Memory B cell (primary cell): ENCODE measurements at regions not wholly inside any gene's neighbourhood (a gene's known extent, or its start where the extent isn't known, plus 50 kb on each side); places are given as distances from the start of the nearest gene placed in this dataset.
"Not testable (repeated sequence)": the region's sequence is repeated elsewhere in the genome, so short reads cannot be mapped to it uniquely, and the experiment has no call there.

ENCODE experiments used
- ATAC-seq: fragments of 150-1000 bp; cut with Tn5 transposase; 2 replicates; pipeline ENCODE4 v1.10.0; 2021; ENCODE audit warnings: low read depth, mild to moderate bottlenecking, moderate library complexity
- DNase-seq, 2 donors: peaks; one replicate each; pipeline ENCODE4 v3.0.0; 2022; ENCODE audit warnings: low spot score in 2 of 2
- H3K27ac Mint-ChIP-seq: one replicate; pipeline ENCODE4 v1.8.0; 2022; ENCODE audit warnings: mild to moderate bottlenecking, moderate library complexity, mixed read lengths
- H3K27me3 Mint-ChIP-seq: one replicate; pipeline ENCODE4 v1.8.0; 2022; ENCODE audit warnings: mixed read lengths
- H3K36me3 Mint-ChIP-seq: one replicate; pipeline ENCODE4 v1.8.0; 2022; ENCODE audit warnings: mild to moderate bottlenecking, mixed read lengths
- H3K4me1 Mint-ChIP-seq: one replicate; pipeline ENCODE4 v1.8.0; 2022; ENCODE audit warnings: mixed read lengths
- H3K4me3 Mint-ChIP-seq: one replicate; pipeline ENCODE4 v1.8.0; 2022; ENCODE audit warnings: mild to moderate bottlenecking, moderate library complexity, mixed read lengths
- H3K9me3 Mint-ChIP-seq: one replicate; pipeline ENCODE4 v1.8.0; 2022; ENCODE audit warnings: mixed read lengths

- Mint-ChIP-seq H3K27ac (no peak overlapping the region), H3K36me3 (no peaks in the 10 kb centered on the region), H3K27me3 (no peaks in the 10 kb centered on the region), H3K4me3 (no peak overlapping the region), H3K4me1 (no peaks in the 10 kb centered on the region), H3K9me3 (peaks cover 7% of the 10 kb centered on the region)
- DNase-seq (no peak), ATAC-seq (no peak)
These were observed 588.9 kb downstream of the JRKL start for GRCh38 chr11:96978751-96979150.

GRCh38 chr11:96986516-96986915 lies 596.7 kb downstream of the JRKL start:
- Mint-ChIP-seq H3K4me1 (no peaks in the 10 kb centered on the region), H3K9me3 (peaks cover 8% of the 10 kb centered on the region), H3K36me3 (no peaks in the 10 kb centered on the region), H3K4me3 (no peak overlapping the region), H3K27me3 (no peaks in the 10 kb centered on the region), H3K27ac (no peak overlapping the region)
- ATAC-seq (no peak), DNase-seq (no peak)

- Mint-ChIP-seq H3K9me3 (peaks cover 6% of the 10 kb centered on the region), H3K4me1 (no peaks in the 10 kb centered on the region), H3K27me3 (no peaks in the 10 kb centered on the region), H3K4me3 (no peak overlapping the region), H3K36me3 (no peaks in the 10 kb centered on the region), H3K27ac (no peak overlapping the region)
- DNase-seq, result no peak
- ATAC-seq, result no peak
These were observed 601.1 kb downstream of the JRKL start for GRCh38 chr11:96990914-96991313.

GRCh38 chr11:97000481-97000880 lies 610.7 kb downstream of the JRKL start:
- H3K4me3 Mint-ChIP-seq, result no peak overlapping the region
- no peaks in the 10 kb centered on the region for H3K27me3 Mint-ChIP-seq
- H3K27ac Mint-ChIP-seq, result no peak overlapping the region
- no peaks in the 10 kb centered on the region for H3K4me1 Mint-ChIP-seq
- H3K9me3 Mint-ChIP-seq, result peaks cover 7% of the 10 kb centered on the region
- H3K36me3 Mint-ChIP-seq, result no peaks in the 10 kb centered on the region
- DNase-seq, result no peak
- no peak for ATAC-seq

GRCh38 chr11:97007283-97007682 lies 617.5 kb downstream of the JRKL start:
- DNase-seq, result no peak
- Mint-ChIP-seq H3K4me1 (no peaks in the 10 kb centered on the region), H3K4me3 (no peak overlapping the region), H3K27me3 (no peaks in the 10 kb centered on the region), H3K36me3 (no peaks in the 10 kb centered on the region), H3K27ac (no peak overlapping the region), H3K9me3 (peaks cover 2% of the 10 kb centered on the region)
- no peak for ATAC-seq

GRCh38 chr11:97009613-97010012 lies 619.8 kb downstream of the JRKL start:
- no peaks in the 10 kb centered on the region for H3K36me3 Mint-ChIP-seq

GRCh38 chr11:97010997-97011396 lies 621.2 kb downstream of the JRKL start:
- not testable (repeated sequence) for H3K36me3 Mint-ChIP-seq, DNase-seq, H3K27ac Mint-ChIP-seq, ATAC-seq, H3K4me1 Mint-ChIP-seq, H3K4me3 Mint-ChIP-seq, H3K27me3 Mint-ChIP-seq, H3K9me3 Mint-ChIP-seq

More at GRCh38 chr11:97009613-97010012, 619.8 kb downstream of the JRKL start:
- H3K4me1 Mint-ChIP-seq, result no peaks in the 10 kb centered on the region
- no peaks in the 10 kb centered on the region for H3K27me3 Mint-ChIP-seq
- H3K9me3 Mint-ChIP-seq, result peaks cover 2% of the 10 kb centered on the region
- no peak overlapping the region for H3K4me3 Mint-ChIP-seq
- ATAC-seq (no peak), DNase-seq (no peak)
- no peak overlapping the region for H3K27ac Mint-ChIP-seq

GRCh38 chr11:97015327-97015726 lies 625.5 kb downstream of the JRKL start:
- DNase-seq, result no peak
- no peaks in the 10 kb centered on the region for H3K9me3 Mint-ChIP-seq
- no peaks in the 10 kb centered on the region for H3K27me3 Mint-ChIP-seq
- no peaks in the 10 kb centered on the region for H3K36me3 Mint-ChIP-seq
- H3K27ac Mint-ChIP-seq, result no peak overlapping the region
- no peak for ATAC-seq
- H3K4me1 Mint-ChIP-seq, result no peaks in the 10 kb centered on the region
- H3K4me3 Mint-ChIP-seq, result no peak overlapping the region

- Mint-ChIP-seq H3K27me3 (no peaks in the 10 kb centered on the region), H3K4me3 (no peak overlapping the region), H3K4me1 (no peaks in the 10 kb centered on the region), H3K9me3 (peaks cover 1% of the 10 kb centered on the region), H3K27ac (no peak overlapping the region), H3K36me3 (no peaks in the 10 kb centered on the region)
- no peak for DNase-seq
- ATAC-seq, result no peak
These were observed 629.5 kb downstream of the JRKL start for GRCh38 chr11:97019305-97019704.

GRCh38 chr11:97019754-97020153 lies 629.9 kb downstream of the JRKL start:
- no peak overlapping the region for H3K4me3 Mint-ChIP-seq
- DNase-seq, result no peak
- no peak for ATAC-seq
- no peaks in the 10 kb centered on the region for H3K27me3 Mint-ChIP-seq
- H3K9me3 Mint-ChIP-seq, result peaks cover 1% of the 10 kb centered on the region
- no peak overlapping the region for H3K27ac Mint-ChIP-seq
- H3K36me3 Mint-ChIP-seq, result no peaks in the 10 kb centered on the region
- H3K4me1 Mint-ChIP-seq, result no peaks in the 10 kb centered on the region

- ATAC-seq, result no peak
These were observed 633.1 kb downstream of the JRKL start for GRCh38 chr11:97022955-97023354.

GRCh38 chr11:97028836-97029406 lies 639.1 kb downstream of the JRKL start:
- ATAC-seq, result no peak
- DNase-seq, result no peak
- H3K36me3 Mint-ChIP-seq, result no peaks in the 10 kb centered on the region
- no peaks in the 10 kb centered on the region for H3K4me1 Mint-ChIP-seq
- H3K27me3 Mint-ChIP-seq, result no peaks in the 10 kb centered on the region
- H3K27ac Mint-ChIP-seq, result no peak overlapping the region
- H3K9me3 Mint-ChIP-seq, result peaks cover 3% of the 10 kb centered on the region
- H3K4me3 Mint-ChIP-seq, result no peak overlapping the region

More at GRCh38 chr11:97022955-97023354, 633.1 kb downstream of the JRKL start:
- Mint-ChIP-seq H3K27me3 (no peaks in the 10 kb centered on the region), H3K4me3 (no peak overlapping the region), H3K9me3 (peaks cover 3% of the 10 kb centered on the region), H3K36me3 (no peaks in the 10 kb centered on the region), H3K4me1 (no peaks in the 10 kb centered on the region), H3K27ac (no peak overlapping the region)
- DNase-seq, result no peak

- Mint-ChIP-seq H3K27ac (no peak overlapping the region), H3K27me3 (no peaks in the 10 kb centered on the region), H3K4me3 (no peak overlapping the region), H3K9me3 (peaks cover 2% of the 10 kb centered on the region), H3K4me1 (no peaks in the 10 kb centered on the region), H3K36me3 (no peaks in the 10 kb centered on the region)
- DNase-seq (no peak), ATAC-seq (no peak)
These were observed 643.4 kb downstream of the JRKL start for GRCh38 chr11:97033178-97033577.

- Mint-ChIP-seq H3K27me3 (no peaks in the 10 kb centered on the region), H3K9me3 (peaks cover 5% of the 10 kb centered on the region), H3K36me3 (no peaks in the 10 kb centered on the region), H3K4me1 (no peaks in the 10 kb centered on the region), H3K27ac (no peak overlapping the region), H3K4me3 (no peak overlapping the region)
- DNase-seq, result no peak
- no peak for ATAC-seq
These were observed 658.7 kb downstream of the JRKL start for GRCh38 chr11:97048481-97048880.

GRCh38 chr11:97060184-97060583 lies 670.4 kb downstream of the JRKL start:
- DNase-seq (no peak), ATAC-seq (no peak)
- H3K36me3 Mint-ChIP-seq, result no peaks in the 10 kb centered on the region
- no peak overlapping the region for H3K4me3 Mint-ChIP-seq
- H3K9me3 Mint-ChIP-seq, result peaks cover 10% of the 10 kb centered on the region
- H3K27ac Mint-ChIP-seq, result no peak overlapping the region
- H3K4me1 Mint-ChIP-seq, result no peaks in the 10 kb centered on the region
- H3K27me3 Mint-ChIP-seq, result no peaks in the 10 kb centered on the region
